Neutrophil (primary cell): ENCODE measurements at regions not wholly inside any gene's neighbourhood (a gene's known extent, or its start where the extent isn't known, plus 50 kb on each side); places are given as distances from the start of the nearest gene placed in this dataset.

ENCODE experiments used
- H3K27ac ChIP-seq: fragments of 200-600 bp; sonication (generic); 2 replicates; pipeline ENCODE4 v1.5.1; 2016; ENCODE audit warnings: mild to moderate bottlenecking, moderate library complexity
- H3K27me3 ChIP-seq: fragments of 200-600 bp; sonication (generic); 2 replicates; pipeline ENCODE4 v1.6.0; 2016; ENCODE audit warnings: mild to moderate bottlenecking
- H3K36me3 ChIP-seq: fragments of 200-600 bp; sonication (generic); 2 replicates; pipeline ENCODE4 v1.5.1; 2017
- H3K4me1 ChIP-seq, 2 experiments: fragments of 200-600 bp in 1 of 2; sonication (generic) in 1 of 2; 1 replicate in 1 of 2; 2 replicates in 1 of 2; pipeline versions ENCODE4 v1.5.1 to v1.6.1; 2013 to 2016; ENCODE audit warnings: low read depth in 1 of 2, low read length in 1 of 2, mild to moderate bottlenecking in 1 of 2, moderate library complexity in 1 of 2; ENCODE audit not compliant: control insufficient read depth in 1 of 2, insufficient read depth in 1 of 2
- H3K4me3 ChIP-seq, 2 experiments: fragments of 200-600 bp in 1 of 2; sonication (generic) in 1 of 2; 1 replicate in 1 of 2; 2 replicates in 1 of 2; pipeline ENCODE4 v1.5.1; 2013 to 2016; ENCODE audit warnings: low read depth in 1 of 2, low read length in 1 of 2, mild to moderate bottlenecking in 1 of 2, moderate library complexity in 1 of 2
- H3K9me3 ChIP-seq: fragments of 200-600 bp; sonication (generic); 2 replicates; pipeline ENCODE4 v1.5.1; 2016
- TF ChIP-seq, protein P1 (sequence below): fragments of 200-600 bp; sonication (generic); IDR thresholded peaks from 2 replicates; pipeline ENCODE4 v1.5.1; 2016; ENCODE audit warnings: antibody characterized with exemption

DNA sequence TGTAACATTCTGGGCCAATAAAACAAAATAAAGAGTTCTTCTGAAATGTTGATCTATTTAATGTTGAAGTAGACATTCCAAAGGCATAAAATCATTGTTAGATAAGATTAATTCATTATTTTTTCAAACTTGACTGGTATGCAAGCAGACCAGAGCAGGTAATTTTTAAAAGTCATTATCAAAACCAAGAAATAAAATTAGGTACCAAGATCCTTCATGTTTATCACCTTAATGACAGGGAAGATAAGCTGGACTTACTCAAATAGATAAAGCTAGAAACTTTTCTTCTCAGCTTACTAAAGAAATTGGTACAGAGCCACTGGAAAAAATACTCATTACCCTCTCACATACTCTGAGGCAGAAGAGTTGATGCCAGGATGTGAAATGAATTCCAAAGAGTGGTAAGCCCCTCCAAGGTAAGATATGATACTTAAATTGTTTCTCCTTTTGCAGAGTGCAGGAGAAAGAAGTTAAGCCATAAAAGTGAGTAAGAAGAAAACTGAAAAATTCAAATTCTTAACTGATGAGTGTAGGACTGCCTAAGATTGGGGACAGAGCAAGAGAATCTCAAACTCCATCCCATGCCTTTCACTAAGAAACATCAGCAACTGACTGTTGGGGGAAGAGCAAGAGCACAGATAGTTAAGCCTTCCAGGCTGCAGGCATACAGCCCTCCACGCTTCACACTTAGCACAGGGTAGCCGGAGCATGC lies 111.9 kb downstream of the SLC41A2 start:
- TF ChIP-seq, protein P1, sequence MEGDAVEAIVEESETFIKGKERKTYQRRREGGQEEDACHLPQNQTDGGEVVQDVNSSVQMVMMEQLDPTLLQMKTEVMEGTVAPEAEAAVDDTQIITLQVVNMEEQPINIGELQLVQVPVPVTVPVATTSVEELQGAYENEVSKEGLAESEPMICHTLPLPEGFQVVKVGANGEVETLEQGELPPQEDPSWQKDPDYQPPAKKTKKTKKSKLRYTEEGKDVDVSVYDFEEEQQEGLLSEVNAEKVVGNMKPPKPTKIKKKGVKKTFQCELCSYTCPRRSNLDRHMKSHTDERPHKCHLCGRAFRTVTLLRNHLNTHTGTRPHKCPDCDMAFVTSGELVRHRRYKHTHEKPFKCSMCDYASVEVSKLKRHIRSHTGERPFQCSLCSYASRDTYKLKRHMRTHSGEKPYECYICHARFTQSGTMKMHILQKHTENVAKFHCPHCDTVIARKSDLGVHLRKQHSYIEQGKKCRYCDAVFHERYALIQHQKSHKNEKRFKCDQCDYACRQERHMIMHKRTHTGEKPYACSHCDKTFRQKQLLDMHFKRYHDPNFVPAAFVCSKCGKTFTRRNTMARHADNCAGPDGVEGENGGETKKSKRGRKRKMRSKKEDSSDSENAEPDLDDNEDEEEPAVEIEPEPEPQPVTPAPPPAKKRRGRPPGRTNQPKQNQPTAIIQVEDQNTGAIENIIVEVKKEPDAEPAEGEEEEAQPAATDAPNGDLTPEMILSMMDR, result no peak
- H3K4me3 ChIP-seq, result no peak overlapping the region
- H3K27ac ChIP-seq, result no peak overlapping the region
- no peaks in the 10 kb centered on the region for H3K4me1 ChIP-seq
- no peaks in the 10 kb centered on the region for H3K36me3 ChIP-seq
- H3K9me3 ChIP-seq, result no peaks in the 10 kb centered on the region
- H3K27me3 ChIP-seq, result no peaks in the 10 kb centered on the region

- H3K4me1 ChIP-seq, result no peaks in the 10 kb centered on the region
- TF ChIP-seq, protein P1, result no peak
- H3K27ac ChIP-seq, result no peak overlapping the region
- H3K4me3 ChIP-seq, result no peak overlapping the region
- no peaks in the 10 kb centered on the region for H3K36me3 ChIP-seq
- H3K9me3 ChIP-seq, result no peaks in the 10 kb centered on the region
- H3K27me3 ChIP-seq, result no peaks in the 10 kb centered on the region
Measured at GRCh38 chr12:104844123-104844522, 114.0 kb downstream of the SLC41A2 start.

DNA sequence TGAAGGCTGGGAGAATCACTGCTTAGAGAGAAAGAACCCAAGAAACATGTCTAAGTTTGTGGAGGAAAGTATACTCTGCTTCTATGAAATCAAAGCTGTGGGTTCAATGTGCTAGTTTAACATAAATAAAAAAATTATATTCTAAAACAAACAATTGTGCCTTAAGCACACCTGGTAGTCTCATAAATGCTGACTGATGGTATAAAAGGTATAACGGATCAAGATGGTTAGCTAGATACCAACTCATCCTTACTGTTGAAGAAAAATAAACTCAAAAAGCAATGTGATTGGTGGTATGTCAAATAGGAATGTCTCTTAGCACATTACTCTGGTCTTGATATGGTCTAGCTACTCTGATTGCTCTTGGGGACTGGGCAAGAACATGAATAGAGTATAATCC lies 117.8 kb downstream of the SLC41A2 start:
- TF ChIP-seq, protein P1, result no peak
- H3K4me1 ChIP-seq, result no peaks in the 10 kb centered on the region
- no peak overlapping the region for H3K27ac ChIP-seq
- H3K9me3 ChIP-seq, result no peaks in the 10 kb centered on the region
- no peaks in the 10 kb centered on the region for H3K36me3 ChIP-seq
- no peak overlapping the region for H3K4me3 ChIP-seq
- no peaks in the 10 kb centered on the region for H3K27me3 ChIP-seq

DNA sequence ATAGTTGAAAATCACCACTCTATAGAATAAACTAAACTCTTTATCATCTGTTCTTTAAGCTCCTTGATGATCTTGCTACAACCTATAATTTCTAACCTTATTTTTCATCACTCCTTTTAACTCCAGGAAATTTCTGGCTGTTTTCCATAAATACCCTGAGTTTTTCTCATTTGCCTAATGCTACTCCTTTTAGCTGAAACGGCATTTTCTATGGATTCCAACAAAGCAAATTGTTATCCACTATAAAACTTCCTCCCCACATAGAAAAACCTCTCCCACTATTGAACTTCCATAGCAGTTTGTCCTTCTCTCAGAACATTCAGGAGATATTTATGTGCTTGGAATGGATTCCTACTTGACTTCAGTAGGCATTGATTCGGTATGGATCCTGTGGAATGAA lies 122.8 kb downstream of the SLC41A2 start:
- Histone ChIP-seq H3K4me3 (no peak overlapping the region), H3K9me3 (no peaks in the 10 kb centered on the region), H3K36me3 (no peaks in the 10 kb centered on the region), H3K27ac (no peak overlapping the region), H3K4me1 (no peaks in the 10 kb centered on the region), H3K27me3 (no peaks in the 10 kb centered on the region)
- TF ChIP-seq, protein P1, result no peak

- Histone ChIP-seq H3K4me1 (no peaks in the 10 kb centered on the region), H3K4me3 (no peak overlapping the region), H3K27ac (no peak overlapping the region), H3K9me3 (no peaks in the 10 kb centered on the region), H3K27me3 (no peaks in the 10 kb centered on the region), H3K36me3 (no peaks in the 10 kb centered on the region)
- TF ChIP-seq, protein P1, result no peak
Measured at GRCh38 chr12:104834607-104835006, 123.5 kb downstream of the SLC41A2 start.
